ENCODE measurements at regions not wholly inside any gene's neighbourhood (a gene's known extent, or its start where the extent isn't known, plus 50 kb on each side); places are given as distances from the start of the nearest gene placed in this dataset.

GRCh38 chr3:127137113-127137512 is 55.8 kb upstream of the PRR23E start:
- intact Hi-C loops (cut with DNase I) = no loop called here

GRCh38 chr3:127137757-127138536 is 55.0 kb upstream of the PRR23E start:
- TF ChIP-seq CTCF (IDR thresholded peaks at IDR 0.05) (no peak), EP300 (IDR thresholded peaks at IDR 0.05) (no peak), POLR2A (IDR thresholded peaks at IDR 0.05) (no peak)
- H3K36me3 ChIP-seq = no peaks in the 10 kb centered on the region
- no peak for DNase-seq
- intact Hi-C loops (cut with DNase I) = no loop called here
- H3K4me3 ChIP-seq = no peak overlapping the region
- no peaks in the 10 kb centered on the region for H3K9me3 ChIP-seq
- H3K4me1 ChIP-seq (ENCODE audit: insufficient read depth) = peaks cover 1% of the 10 kb centered on the region
- no peak overlapping the region for H3K27ac ChIP-seq
- no peaks in the 10 kb centered on the region for H3K27me3 ChIP-seq
- 83 to 94% (median 84%) methylated on average over 6 to 11 of the region's 11 CpGs for WGBS, 3 donors

More at GRCh38 chr3:127137113-127137512, 55.8 kb upstream of the PRR23E start:
- Histone ChIP-seq H3K9me3 (no peaks in the 10 kb centered on the region), H3K4me1 (ENCODE audit: insufficient read depth) (peaks cover 1% of the 10 kb centered on the region), H3K27me3 (no peaks in the 10 kb centered on the region), H3K4me3 (no peak overlapping the region), H3K27ac (no peak overlapping the region), H3K36me3 (no peaks in the 10 kb centered on the region)
- no peak for TF ChIP-seq EP300 (IDR thresholded peaks at IDR 0.05)
- TF ChIP-seq POLR2A (IDR thresholded peaks at IDR 0.05) = no peak
- TF ChIP-seq CTCF (IDR thresholded peaks at IDR 0.05) = no peak
- DNase-seq = no peak
- 79 to 83% (median 80%) methylated on average over 8 of the region's 8 CpGs for WGBS, 3 donors

- no peak for DNase-seq
- no peaks in the 10 kb centered on the region for H3K9me3 ChIP-seq
- intact Hi-C loops (cut with DNase I) = no loop called here
- no peak overlapping the region for H3K27ac ChIP-seq
- no peaks in the 10 kb centered on the region for H3K36me3 ChIP-seq
- WGBS, 3 donors = 87 to 91% (median 89%) methylated on average over 17 of the region's 17 CpGs
- TF ChIP-seq CTCF (IDR thresholded peaks at IDR 0.05) (no peak), POLR2A (IDR thresholded peaks at IDR 0.05) (no peak), EP300 (IDR thresholded peaks at IDR 0.05) (no peak)
- peaks cover under 1% of the 10 kb centered on the region for H3K4me1 ChIP-seq (ENCODE audit: insufficient read depth)
- no peak overlapping the region for H3K4me3 ChIP-seq
- H3K27me3 ChIP-seq = no peaks in the 10 kb centered on the region
Measured at GRCh38 chr3:127139601-127140500, 53.1 kb upstream of the PRR23E start.

GRCh38 chr3:127140501-127141460 is 52.1 kb upstream of the PRR23E start:
- WGBS, 3 donors = 89 to 90% (median 90%) methylated on average over 18 of the region's 18 CpGs
- Histone ChIP-seq H3K27ac (no peak overlapping the region), H3K27me3 (no peaks in the 10 kb centered on the region), H3K9me3 (no peaks in the 10 kb centered on the region), H3K36me3 (no peaks in the 10 kb centered on the region), H3K4me3 (no peak overlapping the region), H3K4me1 (ENCODE audit: insufficient read depth) (no peaks in the 10 kb centered on the region)
- intact Hi-C loops (cut with DNase I) = no loop called here
- DNase-seq = no peak
- TF ChIP-seq EP300 (IDR thresholded peaks at IDR 0.05) (no peak), POLR2A (IDR thresholded peaks at IDR 0.05) (no peak), CTCF (IDR thresholded peaks at IDR 0.05) (no peak)

All from ovary (tissue), 7 donors.